ENCODE measurements at regions not wholly inside any gene's neighbourhood (a gene's known extent, or its start where the extent isn't known, plus 50 kb on each side); places are given as distances from the start of the nearest gene placed in this dataset.

DNA sequence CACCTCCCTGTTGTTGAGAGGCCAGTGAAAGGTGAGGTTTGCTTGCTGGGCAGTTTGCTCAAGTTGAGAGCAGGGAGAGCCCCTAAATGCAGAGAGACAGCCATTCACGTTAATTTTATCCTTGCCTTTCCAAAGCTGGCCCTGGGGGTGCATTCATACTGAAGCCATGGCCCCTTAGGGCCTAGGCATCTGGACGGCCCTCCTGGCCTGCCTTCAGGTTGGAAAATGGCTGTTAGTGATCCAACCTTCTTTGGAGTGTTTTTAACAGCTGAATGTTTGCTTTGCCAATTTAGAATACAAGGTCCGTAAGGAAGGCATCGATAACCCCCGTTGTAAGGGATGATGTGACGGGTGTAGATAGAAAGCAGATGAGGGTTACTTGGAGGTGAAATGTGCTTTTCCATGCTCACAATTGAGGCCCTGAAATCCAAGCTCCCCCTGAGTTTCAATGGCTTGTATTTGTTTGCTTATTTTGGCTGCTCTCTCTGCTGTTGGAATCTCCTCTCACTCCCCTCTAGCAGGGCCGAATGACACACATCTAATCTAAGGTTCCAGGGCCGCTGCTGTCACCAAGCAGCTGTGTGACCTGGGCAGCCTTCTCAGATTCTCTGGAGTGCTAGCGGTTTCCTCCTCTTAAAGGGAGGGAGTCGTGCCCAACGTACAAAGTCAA is 171.6 kb upstream of the MKI67 start:
- TF ChIP-seq CTCF (IDR thresholded peaks at IDR 0.05) (no peak), POLR2A (IDR thresholded peaks at IDR 0.05) (no peak)
